Stimulated activated naive CD8-positive, alpha-beta T cell treated with anti-CD3 and anti-CD28 coated beads, Interleukin-15, amount 100 ng/mL, for 72 hours (primary cell): ENCODE measurements at regions not wholly inside any gene's neighbourhood (a gene's known extent, or its start where the extent isn't known, plus 50 kb on each side); places are given as distances from the start of the nearest gene placed in this dataset.

Source experiments
- ATAC-seq: fragments of 150-1000 bp; cut with Tn5 transposase; 2 replicates; pipeline ENCODE4 v1.10.0; 2021; ENCODE audit warnings: mild to moderate bottlenecking, moderate library complexity
- DNase-seq, 2 donors: peaks; one replicate each; pipeline ENCODE4 v3.0.0; 2021 to 2022
- H3K27ac Mint-ChIP-seq, 2 donors: one replicate each; pipeline ENCODE4 v1.8.0; 2022; ENCODE audit warnings: mild to moderate bottlenecking in 2 of 2, mixed read lengths in 2 of 2, moderate library complexity in 2 of 2
- H3K27me3 Mint-ChIP-seq: one replicate; pipeline ENCODE4 v1.8.0; 2022; ENCODE audit warnings: mixed read lengths
- H3K4me1 Mint-ChIP-seq: one replicate; pipeline ENCODE4 v1.8.0; 2022; ENCODE audit warnings: mild to moderate bottlenecking, mixed read lengths
- H3K4me3 Mint-ChIP-seq, 2 donors: one replicate each; pipeline ENCODE4 v1.8.0; 2022; ENCODE audit warnings: mild to moderate bottlenecking in 2 of 2, mixed read lengths in 2 of 2, moderate library complexity in 1 of 2
- H3K9me3 Mint-ChIP-seq, 2 donors: one replicate each; pipeline ENCODE4 v1.8.0; 2022; ENCODE audit warnings: mixed read lengths in 2 of 2

DNA sequence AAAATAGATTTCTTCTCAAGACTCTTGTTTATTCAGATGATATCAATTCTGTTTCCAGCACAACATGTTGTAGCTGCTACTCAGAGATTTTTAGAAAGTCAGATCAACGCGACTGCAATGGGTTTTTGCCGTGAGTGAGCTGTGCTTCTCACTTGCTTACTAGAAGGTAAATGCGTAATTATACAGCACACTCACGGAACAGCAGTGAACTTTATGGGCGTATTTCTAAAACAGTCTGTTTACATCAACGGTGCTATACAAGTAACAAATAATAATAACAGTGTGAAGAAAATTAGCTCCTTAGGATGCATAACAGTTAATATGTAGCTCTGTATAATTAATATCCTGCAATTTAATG lies 533.6 kb downstream of the RNF144A start:
- ATAC-seq (peak; percentile 41), DNase-seq (peak; percentile 60 to 74)
- H3K27ac Mint-ChIP-seq = peak overlapping the region; percentile 99

GRCh38 chr2:7452110-7452876 lies 535.1 kb downstream of the RNF144A start:
- peaks cover 84% of the 10 kb centered on the region for H3K4me1 Mint-ChIP-seq
- ATAC-seq = peak; percentile 86
- DNase-seq = peak; percentile 51 to 85
- H3K9me3 Mint-ChIP-seq = peaks cover 0 to 23% of the 10 kb centered on the region in 2 donors
- peak overlapping the region; percentile 90 to 93 for H3K4me3 Mint-ChIP-seq
- H3K27me3 Mint-ChIP-seq = no peaks in the 10 kb centered on the region
- H3K27ac Mint-ChIP-seq = peak overlapping the region; percentile 99

More for the DNA sequence above, 533.6 kb downstream of the RNF144A start:
- H3K9me3 Mint-ChIP-seq = peaks cover 0 to 16% of the 10 kb centered on the region in 2 donors
- H3K27me3 Mint-ChIP-seq = no peaks in the 10 kb centered on the region
- peaks cover 88% of the 10 kb centered on the region for H3K4me1 Mint-ChIP-seq
- peak overlapping the region; percentile 90 to 93 for H3K4me3 Mint-ChIP-seq

- H3K27ac Mint-ChIP-seq = no peak overlapping the region
- peaks cover 76% of the 10 kb centered on the region for H3K4me1 Mint-ChIP-seq
Observed at GRCh38 chr2:7454592-7454991, 537.4 kb downstream of the RNF144A start.

DNA sequence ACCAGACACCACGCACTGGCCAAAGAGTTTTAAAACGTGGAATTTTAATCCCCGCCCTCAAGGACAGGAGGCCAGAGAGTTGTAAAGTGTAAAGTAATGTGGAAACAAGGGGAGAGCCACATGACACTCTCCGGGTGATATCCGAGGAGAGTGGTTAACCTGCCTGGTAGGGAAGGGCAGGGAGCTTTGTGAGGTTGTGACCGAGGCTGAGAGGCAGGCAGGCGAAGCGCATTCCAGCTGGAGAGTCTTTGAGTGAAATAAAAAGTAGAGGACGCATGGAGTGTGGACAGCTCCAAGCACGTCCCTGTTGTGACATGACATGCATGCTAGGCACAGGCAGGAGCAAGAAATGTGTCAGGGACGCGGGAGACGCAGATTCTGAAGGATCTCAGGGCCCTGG lies 539.5 kb downstream of the RNF144A start:
- peaks cover 12 to 16% of the 10 kb centered on the region in 2 donors for H3K9me3 Mint-ChIP-seq
- no peak overlapping the region for H3K4me3 Mint-ChIP-seq
- peaks cover 62% of the 10 kb centered on the region for H3K4me1 Mint-ChIP-seq
- no peak for ATAC-seq
- no peak for DNase-seq
- no peak overlapping the region for H3K27ac Mint-ChIP-seq
- no peaks in the 10 kb centered on the region for H3K27me3 Mint-ChIP-seq

More at GRCh38 chr2:7454592-7454991, 537.4 kb downstream of the RNF144A start:
- H3K4me3 Mint-ChIP-seq = peak overlapping the region in 1 of 2 donors; percentile 93
- H3K27me3 Mint-ChIP-seq = no peaks in the 10 kb centered on the region
- no peak for DNase-seq
- ATAC-seq = no peak
- H3K9me3 Mint-ChIP-seq = peaks cover 0 to 15% of the 10 kb centered on the region in 2 donors

DNA sequence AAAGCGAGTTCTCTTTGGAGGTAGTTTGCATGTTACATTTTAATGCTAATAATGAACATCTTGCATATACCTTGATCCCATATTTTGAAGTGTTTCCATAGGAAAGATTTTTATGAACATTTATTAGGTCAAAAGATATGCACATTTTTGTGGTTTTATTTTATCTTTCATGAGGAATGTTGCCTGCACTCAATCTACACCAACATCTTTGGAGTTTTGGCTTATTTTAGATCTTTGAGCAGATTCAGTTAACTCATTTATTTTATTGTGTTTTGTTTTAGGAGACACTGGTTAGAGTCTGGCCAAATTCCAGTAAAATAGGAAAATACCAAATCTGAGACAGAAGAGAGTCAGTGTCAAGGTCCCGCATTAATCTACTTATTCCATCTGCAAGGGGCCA lies 540.9 kb downstream of the RNF144A start:
- Mint-ChIP-seq H3K27ac (peak overlapping the region in 1 of 2 donors; percentile 21), H3K4me1 (peaks cover 50% of the 10 kb centered on the region), H3K9me3 (peaks cover 21 to 22% of the 10 kb centered on the region in 2 donors), H3K27me3 (no peaks in the 10 kb centered on the region), H3K4me3 (no peak overlapping the region)
- no peak for ATAC-seq
- no peak for DNase-seq

DNA sequence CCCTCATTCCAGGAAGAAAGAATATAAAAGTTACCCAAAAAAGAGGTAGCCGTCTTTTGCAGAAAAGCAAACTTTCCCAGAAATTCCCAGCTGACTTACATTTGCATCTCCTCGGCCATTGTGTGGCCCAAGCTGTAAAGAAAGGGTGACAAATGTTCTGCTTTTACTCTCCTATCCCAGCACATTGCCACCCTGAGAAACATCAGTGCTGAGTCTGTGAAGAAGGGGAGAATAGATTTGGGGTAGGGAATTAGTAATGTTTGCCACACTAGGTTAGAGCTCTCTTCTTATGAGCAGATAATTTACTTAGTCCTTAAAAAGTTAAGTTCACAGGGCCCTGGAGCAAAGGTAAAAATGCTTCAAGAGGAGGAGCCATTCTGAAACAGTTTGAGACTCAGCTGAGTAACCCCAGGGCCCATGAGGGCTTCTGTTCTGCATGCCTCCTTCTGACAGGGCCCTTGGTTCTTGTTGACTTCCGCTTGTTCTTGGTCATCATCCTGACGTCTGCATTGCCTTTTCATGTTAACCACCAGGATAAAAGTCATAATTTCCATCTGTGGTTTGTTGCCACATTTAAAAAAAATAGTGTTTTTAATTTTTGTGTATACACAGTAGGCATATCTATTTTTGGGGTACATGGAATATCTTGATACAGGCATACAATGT lies 550.7 kb downstream of the RNF144A start:
- H3K4me3 Mint-ChIP-seq = peak overlapping the region; percentile 66 to 84
- peaks cover 76% of the 10 kb centered on the region for H3K4me1 Mint-ChIP-seq
- ATAC-seq (peak; percentile 97), DNase-seq (peak; percentile 67 to 88)
- H3K27ac Mint-ChIP-seq = peak overlapping the region; percentile 98 to 100
- H3K27me3 Mint-ChIP-seq = no peaks in the 10 kb centered on the region
- peaks cover 22 to 25% of the 10 kb centered on the region in 2 donors for H3K9me3 Mint-ChIP-seq

DNA sequence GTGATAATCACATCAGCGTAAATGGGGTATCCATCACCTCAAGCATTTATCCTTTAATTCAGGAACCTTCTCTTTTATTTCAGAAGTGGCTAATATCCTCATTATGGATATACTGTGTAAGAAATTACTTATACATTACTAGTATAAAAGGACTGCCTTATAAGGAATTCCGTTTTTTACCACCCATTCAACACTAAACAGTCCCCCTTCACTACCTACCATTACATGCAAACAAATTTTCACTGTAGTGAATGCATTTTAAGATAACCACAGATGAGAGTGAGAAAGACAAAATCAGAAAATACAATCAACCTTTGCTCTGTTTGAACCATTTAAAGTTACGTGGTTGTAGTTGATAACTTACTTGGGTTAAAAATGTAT lies 551.2 kb downstream of the RNF144A start:
- H3K27me3 Mint-ChIP-seq = no peaks in the 10 kb centered on the region

GRCh38 chr2:7468955-7469354 lies 551.7 kb downstream of the RNF144A start:
- no peaks in the 10 kb centered on the region for H3K27me3 Mint-ChIP-seq
- H3K9me3 Mint-ChIP-seq = peaks cover 15 to 17% of the 10 kb centered on the region in 2 donors
- peak overlapping the region in 1 of 2 donors; percentile 84 for H3K4me3 Mint-ChIP-seq
- no peak for ATAC-seq
- peak overlapping the region; percentile 98 to 100 for H3K27ac Mint-ChIP-seq
- H3K4me1 Mint-ChIP-seq = peaks cover 75% of the 10 kb centered on the region
- no peak for DNase-seq

More for the DNA sequence above, 551.2 kb downstream of the RNF144A start:
- peaks cover 17 to 20% of the 10 kb centered on the region in 2 donors for H3K9me3 Mint-ChIP-seq
- DNase-seq = no peak
- H3K4me3 Mint-ChIP-seq = peak overlapping the region in 1 of 2 donors; percentile 84
- H3K27ac Mint-ChIP-seq = peak overlapping the region; percentile 98 to 100
- peak; percentile 75 for ATAC-seq
- peaks cover 76% of the 10 kb centered on the region for H3K4me1 Mint-ChIP-seq

DNA sequence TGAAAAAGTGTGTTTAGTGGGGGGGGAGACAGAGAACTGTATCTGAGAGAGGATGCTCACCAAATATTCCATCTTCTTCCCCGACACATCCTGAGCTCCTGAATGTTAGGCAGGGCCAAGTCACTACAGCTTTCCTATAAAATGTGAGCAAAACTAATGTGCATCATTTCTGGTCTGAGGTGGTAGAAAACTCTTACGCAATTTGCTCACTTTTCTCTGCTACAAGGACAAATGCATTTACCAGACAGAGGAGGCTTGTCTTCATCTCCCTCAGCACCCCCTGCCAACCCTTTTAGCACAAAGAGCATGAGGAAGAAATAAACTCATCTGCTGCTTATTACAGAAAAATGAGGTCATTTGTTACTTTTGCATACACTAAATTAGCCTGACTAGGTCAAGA lies 554.0 kb downstream of the RNF144A start:
- ATAC-seq (peak; percentile 19), DNase-seq (no peak)
- no peaks in the 10 kb centered on the region for H3K27me3 Mint-ChIP-seq
- peaks cover 74% of the 10 kb centered on the region for H3K4me1 Mint-ChIP-seq
- peak overlapping the region in 1 of 2 donors; percentile 29 for H3K4me3 Mint-ChIP-seq
- H3K9me3 Mint-ChIP-seq = peaks cover 19 to 20% of the 10 kb centered on the region in 2 donors
- H3K27ac Mint-ChIP-seq = peak overlapping the region in 1 of 2 donors; percentile 86

- Mint-ChIP-seq H3K4me1 (peaks cover 80% of the 10 kb centered on the region), H3K27me3 (no peaks in the 10 kb centered on the region), H3K9me3 (peaks cover 16 to 24% of the 10 kb centered on the region in 2 donors), H3K27ac (peak overlapping the region in 1 of 2 donors; percentile 92), H3K4me3 (peak overlapping the region in 1 of 2 donors; percentile 59)
- DNase-seq (no peak), ATAC-seq (no peak)
Observed at GRCh38 chr2:7472465-7472864, 555.3 kb downstream of the RNF144A start.

DNA sequence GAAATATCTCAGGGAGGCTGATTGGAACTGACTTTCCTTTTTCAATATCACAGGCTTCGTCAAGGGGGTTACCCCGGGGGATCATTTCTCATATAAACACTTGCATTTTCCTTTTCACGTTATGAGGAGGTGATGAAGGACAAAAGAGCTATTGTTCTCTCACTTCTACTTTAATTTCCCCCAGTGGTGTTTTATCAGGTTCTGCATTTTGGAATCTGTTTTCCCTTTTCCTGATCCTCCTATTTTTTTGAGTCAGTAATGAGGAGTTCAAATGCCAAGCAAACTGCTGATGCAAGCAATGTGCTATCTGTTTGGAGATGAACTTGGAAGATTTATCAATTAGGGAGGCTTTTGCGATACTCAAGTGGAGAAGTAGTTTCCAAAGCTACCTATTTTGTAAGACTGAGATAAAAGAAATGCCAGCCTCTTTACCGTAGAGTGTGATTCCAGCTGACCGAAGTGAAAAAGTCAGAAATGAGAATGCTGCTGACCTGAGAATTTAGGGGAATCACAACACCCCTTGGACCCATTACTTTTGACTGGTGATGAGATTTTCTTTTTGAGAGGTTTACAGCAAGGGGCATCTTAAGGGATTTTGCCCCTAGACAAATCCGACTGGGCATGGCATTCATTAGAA lies 556.0 kb downstream of the RNF144A start:
- H3K9me3 Mint-ChIP-seq = peaks cover 11 to 24% of the 10 kb centered on the region in 2 donors
- H3K4me3 Mint-ChIP-seq = peak overlapping the region; percentile 13 to 58
- H3K27me3 Mint-ChIP-seq = no peaks in the 10 kb centered on the region

GRCh38 chr2:7476371-7476770 lies 559.2 kb downstream of the RNF144A start:
- H3K4me1 Mint-ChIP-seq = peaks cover 64% of the 10 kb centered on the region
- H3K27ac Mint-ChIP-seq = peak overlapping the region in 1 of 2 donors; percentile 27
- DNase-seq (no peak), ATAC-seq (no peak)
- H3K27me3 Mint-ChIP-seq = no peaks in the 10 kb centered on the region
- peaks cover 11 to 20% of the 10 kb centered on the region in 2 donors for H3K9me3 Mint-ChIP-seq
- H3K4me3 Mint-ChIP-seq = no peak overlapping the region

More for the DNA sequence above, 556.0 kb downstream of the RNF144A start:
- peaks cover 77% of the 10 kb centered on the region for H3K4me1 Mint-ChIP-seq
- DNase-seq = no peak
- peak overlapping the region; percentile 74 to 78 for H3K27ac Mint-ChIP-seq
- peak; percentile 72 for ATAC-seq

DNA sequence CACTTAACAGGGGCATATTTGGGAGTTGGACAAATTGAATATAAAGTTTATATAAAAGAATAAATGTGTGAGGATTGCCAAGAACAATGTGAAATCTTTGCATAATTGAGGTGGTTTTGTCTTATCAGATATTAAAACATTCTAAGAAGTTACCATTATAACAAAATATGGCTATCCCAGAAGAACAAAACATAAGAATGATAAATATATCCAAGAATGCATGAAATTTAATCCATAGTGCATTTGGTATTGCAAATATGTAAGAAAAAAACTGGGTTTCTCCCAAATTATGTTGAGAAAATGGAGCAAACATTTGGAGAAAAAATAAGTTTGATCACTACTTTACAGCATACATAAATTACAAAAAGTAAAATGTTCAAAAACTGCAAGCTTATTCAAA lies 562.4 kb downstream of the RNF144A start:
- H3K27ac Mint-ChIP-seq = no peak overlapping the region
- no peak for ATAC-seq
- H3K4me1 Mint-ChIP-seq = peaks cover 47% of the 10 kb centered on the region
- H3K4me3 Mint-ChIP-seq = no peak overlapping the region
- no peaks in the 10 kb centered on the region for H3K27me3 Mint-ChIP-seq
- peaks cover 26 to 32% of the 10 kb centered on the region in 2 donors for H3K9me3 Mint-ChIP-seq
- no peak for DNase-seq

DNA sequence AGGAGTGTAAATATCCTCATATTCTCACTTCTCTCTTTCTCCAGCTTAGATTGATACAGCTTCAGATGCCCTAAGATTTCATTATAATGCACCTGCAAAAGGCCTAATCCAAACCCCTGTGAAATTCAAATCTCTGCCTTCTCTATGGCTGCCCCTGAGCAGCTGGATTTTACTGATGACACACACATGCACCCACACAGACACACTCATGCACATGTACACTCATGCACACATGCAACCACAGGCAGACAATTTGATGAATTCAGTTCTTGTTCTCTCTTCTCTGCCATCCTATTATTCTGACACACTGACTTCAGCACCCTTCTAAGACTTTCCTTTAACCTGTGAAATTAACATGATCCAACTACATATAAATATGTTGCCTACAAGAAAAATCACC lies 563.2 kb downstream of the RNF144A start:
- H3K27me3 Mint-ChIP-seq = no peaks in the 10 kb centered on the region
- peak overlapping the region in 1 of 2 donors; percentile 0 for H3K4me3 Mint-ChIP-seq
- DNase-seq = no peak
- peaks cover 22 to 27% of the 10 kb centered on the region in 2 donors for H3K9me3 Mint-ChIP-seq
- peaks cover 43% of the 10 kb centered on the region for H3K4me1 Mint-ChIP-seq
- ATAC-seq = peak; percentile 73
- no peak overlapping the region for H3K27ac Mint-ChIP-seq

GRCh38 chr2:7490672-7491071 lies 573.5 kb downstream of the RNF144A start:
- Mint-ChIP-seq H3K4me1 (peaks cover 10% of the 10 kb centered on the region), H3K9me3 (peaks cover 19 to 32% of the 10 kb centered on the region in 2 donors), H3K4me3 (no peak overlapping the region), H3K27me3 (no peaks in the 10 kb centered on the region), H3K27ac (no peak overlapping the region)
- DNase-seq (no peak), ATAC-seq (no peak)
